AG10803 (cell line): ENCODE measurements at regions not wholly inside any gene's neighbourhood (a gene's known extent, or its start where the extent isn't known, plus 50 kb on each side); places are given as distances from the start of the nearest gene placed in this dataset.
A peak's percentile ranks its signal among the peaks of the same experiment; 100 is the strongest.

Source experiments
- DNase-seq: peaks from one replicate; pipeline ENCODE4 v3.0.0; 2010; ENCODE audit warnings: low read depth
- H3K4me3 ChIP-seq: 2 replicates; pipeline ENCODE4 v1.5.1; 2011; ENCODE audit warnings: mild to moderate bottlenecking, low read length, control low read depth
- CTCF ChIP-seq: conservative IDR thresholded peaks from 2 replicates; pipeline ENCODE4 v1.5.1; 2011; ENCODE audit warnings: mild to moderate bottlenecking, low read length, control low read depth, inconsistent platforms

GRCh38 chr2:8536686-8537561 lies 144.9 kb upstream of the ID2 start:
- no peak for TF ChIP-seq CTCF
- peak; percentile 8 for DNase-seq
- no peak overlapping the region for H3K4me3 ChIP-seq

GRCh38 chr2:8537562-8538155 lies 144.2 kb upstream of the ID2 start:
- no peak for TF ChIP-seq CTCF
- H3K4me3 ChIP-seq = no peak overlapping the region
- DNase-seq = no peak

- TF ChIP-seq CTCF = no peak
- no peak for DNase-seq
Measured at GRCh38 chr2:8538531-8538930, 143.3 kb upstream of the ID2 start.

GRCh38 chr2:8538931-8539621 lies 142.8 kb upstream of the ID2 start:
- DNase-seq = no peak
- no peak for TF ChIP-seq CTCF
- no peak overlapping the region for H3K4me3 ChIP-seq

More at GRCh38 chr2:8538531-8538930, 143.3 kb upstream of the ID2 start:
- H3K4me3 ChIP-seq = no peak overlapping the region

GRCh38 chr2:8539743-8540551 lies 141.9 kb upstream of the ID2 start:
- H3K4me3 ChIP-seq = no peak overlapping the region
- TF ChIP-seq CTCF = no peak
- DNase-seq = no peak

- no peak for DNase-seq
- TF ChIP-seq CTCF = no peak
- H3K4me3 ChIP-seq = no peak overlapping the region
Measured at GRCh38 chr2:8540552-8541055, 141.3 kb upstream of the ID2 start.
